GM19043 (cell line): ENCODE measurements at regions not wholly inside any gene's neighbourhood (a gene's known extent, or its start where the extent isn't known, plus 50 kb on each side); places are given as distances from the start of the nearest gene placed in this dataset.

Experiments
- ATAC-seq: cut with Tn5 transposase; IDR thresholded peaks from one replicate; pipeline ENCODE4 v1.9.1; 2021; ENCODE audit warnings: low read depth; ENCODE audit not compliant: unreplicated experiment

DNA sequence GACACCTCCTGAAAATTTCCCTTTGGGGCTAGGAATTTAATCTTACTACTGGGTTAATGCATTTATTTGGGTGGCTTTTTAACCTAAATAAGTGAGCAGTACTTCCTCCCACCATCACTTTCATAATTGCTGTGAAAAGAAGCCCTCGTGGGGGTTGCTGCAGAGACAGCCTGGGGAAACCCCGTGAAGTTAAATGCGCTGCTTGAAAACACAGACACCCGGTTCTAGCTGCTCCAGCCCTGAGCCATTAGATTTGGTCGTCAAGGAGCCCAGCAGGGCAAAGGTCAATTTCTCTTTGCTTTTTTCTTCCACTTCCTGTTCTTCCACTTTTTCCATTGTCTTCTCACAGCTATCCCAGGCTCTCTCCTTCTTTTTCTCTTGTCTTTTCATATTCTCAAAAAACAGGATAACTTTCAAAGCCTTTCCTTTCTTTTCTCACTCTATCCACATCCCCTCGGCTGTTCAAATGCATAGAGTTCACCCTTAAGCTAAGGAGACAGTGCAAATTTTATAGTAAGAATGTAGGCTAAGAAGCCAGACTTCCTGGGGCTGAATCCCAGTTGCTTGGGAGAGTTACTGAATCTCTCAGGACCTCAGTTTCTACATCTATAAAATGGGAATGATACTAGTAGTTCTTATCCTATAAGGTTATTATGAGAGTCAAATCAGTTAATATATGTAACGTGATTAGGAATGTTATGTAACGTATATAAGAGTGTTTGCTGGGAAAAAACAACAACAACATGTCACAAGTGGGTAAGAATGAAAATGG is 91.5 kb upstream of the ZNF827 start:
- peak; percentile 68 for ATAC-seq

DNA sequence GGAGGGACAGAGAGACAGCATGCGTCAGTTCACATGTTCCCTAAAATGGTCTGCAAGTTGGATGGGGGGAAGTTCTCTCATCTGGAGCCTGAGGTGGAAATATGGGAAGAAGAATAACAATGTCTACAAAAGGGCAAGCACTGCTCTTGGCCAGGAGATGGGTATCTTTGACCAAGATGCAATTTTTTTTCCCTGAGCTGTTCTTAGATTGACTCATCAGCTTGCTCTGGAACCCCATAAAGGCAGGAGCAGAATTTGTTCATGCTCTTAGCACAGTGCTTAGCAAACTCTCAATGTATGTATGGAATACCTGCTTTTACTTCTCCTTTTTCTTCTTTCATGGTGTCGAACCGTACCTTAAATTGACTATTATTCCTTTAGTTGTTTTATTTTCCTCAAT is 90.5 kb upstream of the ZNF827 start:
- peak; percentile 50 for ATAC-seq

DNA sequence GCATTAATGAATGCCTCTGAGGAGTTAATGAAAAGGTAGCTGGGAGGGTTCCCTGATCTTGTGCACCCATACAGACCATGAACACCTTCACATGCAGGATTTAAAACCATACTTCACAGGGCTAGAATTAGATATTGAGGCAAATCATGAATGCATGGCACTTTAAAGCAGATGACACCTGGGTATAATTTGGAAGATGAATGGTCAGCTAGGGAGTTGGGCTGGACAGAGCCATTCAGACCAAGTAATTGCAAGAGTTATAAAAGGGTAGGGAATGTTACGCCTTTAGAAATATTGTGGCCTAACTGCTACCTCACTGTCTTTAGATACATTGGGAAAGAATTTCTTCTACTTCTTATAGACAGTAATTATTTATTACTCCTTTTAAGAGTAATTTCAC is 89.1 kb upstream of the ZNF827 start:
- no peak for ATAC-seq

- peak; percentile 98 for ATAC-seq
These were observed 84.8 kb upstream of the ZNF827 start for GRCh38 chr4:146023334-146023967.

DNA sequence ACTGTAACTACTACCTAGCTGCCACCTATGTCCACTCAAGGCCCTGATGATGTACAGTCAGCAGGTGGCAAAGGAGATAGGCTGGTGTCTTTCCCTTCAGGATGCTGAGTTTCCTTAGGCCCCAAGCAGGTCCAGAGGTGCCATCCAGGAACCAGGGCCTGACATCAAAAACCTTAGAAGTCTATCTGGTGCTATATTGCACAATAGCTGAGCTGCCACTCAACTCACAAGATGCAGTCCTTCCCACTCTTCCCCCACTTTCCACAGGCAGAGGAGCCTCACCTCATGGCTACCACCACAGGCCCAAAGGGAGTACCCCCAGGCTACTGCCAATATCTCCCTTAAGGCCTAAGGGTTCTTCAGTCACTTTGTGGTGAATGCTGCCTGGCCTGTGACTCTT is 83.9 kb upstream of the ZNF827 start:
- no peak for ATAC-seq

DNA sequence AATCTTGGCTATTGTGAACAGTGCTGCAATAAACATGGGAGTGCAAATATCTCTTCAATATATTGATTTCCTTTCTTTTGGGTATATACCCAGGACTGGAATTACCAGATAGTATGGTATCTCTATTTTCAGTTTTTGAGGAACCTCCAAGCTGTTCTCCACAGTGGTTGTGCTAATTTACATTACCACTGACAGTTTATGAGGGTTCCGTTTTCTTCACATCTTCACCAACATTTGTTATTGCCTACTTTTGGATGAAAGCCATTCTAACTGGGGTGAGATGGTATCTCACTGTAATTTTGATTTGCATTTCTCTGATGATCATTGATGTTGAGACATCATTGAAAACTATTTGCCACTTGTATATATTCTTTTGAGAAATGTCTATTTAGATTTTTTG is 79.6 kb upstream of the ZNF827 start:
- ATAC-seq, result no peak

DNA sequence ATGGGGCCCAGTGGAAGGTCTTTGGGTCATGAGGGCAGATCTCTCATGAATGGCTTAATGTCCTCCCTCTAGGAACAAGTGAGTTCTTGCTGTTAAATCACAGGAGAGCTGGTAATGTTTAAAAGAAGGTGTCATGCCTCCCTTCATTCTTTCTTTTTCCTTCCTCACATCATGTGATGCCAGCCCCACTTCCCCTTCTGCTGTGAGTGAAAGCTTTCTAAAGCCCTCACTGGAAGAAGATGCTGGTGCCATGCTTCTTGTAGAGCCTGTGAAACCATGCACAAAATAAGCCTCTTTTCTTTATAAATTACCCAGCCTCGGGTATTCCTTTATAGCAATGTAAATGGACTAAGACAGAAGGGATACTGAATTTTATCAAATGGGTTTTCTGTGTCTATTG is 66.1 kb upstream of the ZNF827 start:
- no peak for ATAC-seq

DNA sequence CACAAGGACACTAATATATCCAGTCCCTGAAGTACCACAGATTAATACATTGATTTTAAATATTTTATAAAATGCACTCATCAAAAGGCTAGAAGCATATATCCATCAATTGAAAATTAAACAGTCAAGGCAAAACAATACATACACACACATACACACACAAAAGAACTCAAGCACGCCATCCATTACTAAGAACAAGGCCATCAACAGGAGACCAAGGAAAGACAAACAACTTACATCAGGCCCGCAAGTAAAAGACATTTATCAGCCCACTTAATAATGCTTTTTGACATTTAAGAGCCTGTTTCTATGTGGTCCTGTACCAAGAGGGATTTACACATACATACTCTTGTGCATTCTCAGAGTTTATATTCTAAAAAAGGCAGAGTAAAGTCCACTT is 50.0 kb upstream of the ZNF827 start:
- ATAC-seq, result no peak
